Common myeloid progenitor, CD34-positive (primary cell): ENCODE measurements at regions not wholly inside any gene's neighbourhood (a gene's known extent, or its start where the extent isn't known, plus 50 kb on each side); places are given as distances from the start of the nearest gene placed in this dataset.

Experiments used
- CTCF ChIA-PET: fragments of 350-600 bp; sonication (Branson Sonifier 250); formaldehyde crosslinking; loops from one replicate; lab custom pipeline; 2021; ENCODE audit warnings: antibody characterized with exemption; lab: Charles Lee
- POLR2A ChIA-PET: fragments of 350-600 bp; sonication (Branson Sonifier 250); formaldehyde crosslinking; loops from one replicate; lab custom pipeline; 2021; ENCODE audit warnings: antibody characterized with exemption; lab: Charles Lee
- DNase-seq, 3 donors: peaks; one replicate each; pipeline versions ENCODE4 v3.0.0 to v3.0.0-alpha.2; 2013
- H3K27ac ChIP-seq, 2 experiments: 1 replicate in 1 of 2; 2 replicates in 1 of 2; pipeline ENCODE4 v1.7.0; 2013; ENCODE audit warnings: inconsistent platforms in 2 of 2, low read length in 2 of 2, mild to moderate bottlenecking in 2 of 2, low read depth in 1 of 2, moderate library complexity in 1 of 2; ENCODE audit not compliant: severe bottlenecking in 2 of 2, insufficient read depth in 1 of 2, poor library complexity in 1 of 2
- H3K27me3 ChIP-seq, 5 experiments: replicated peaks in 2 of 5; 1 replicate in 3 of 5; 2 replicates in 2 of 5; pipeline versions ENCODE4 v1.6.1 to v1.7.0; 2013; ENCODE audit warnings: low read length in 4 of 5, mild to moderate bottlenecking in 2 of 5, moderate library complexity in 2 of 5, inconsistent platforms in 1 of 5; ENCODE audit not compliant: insufficient read depth in 5 of 5, control insufficient read depth in 4 of 5
- H3K36me3 ChIP-seq, 4 experiments: 1 replicate in 2 of 4; 2 replicates in 2 of 4; pipeline versions ENCODE4 v1.6.1 to v1.7.0; 2013; ENCODE audit warnings: low read length in 3 of 4, control low read depth in 1 of 4, mild to moderate bottlenecking in 1 of 4; ENCODE audit not compliant: control insufficient read depth in 4 of 4, insufficient read depth in 4 of 4
- H3K4me1 ChIP-seq, 4 experiments: 1 replicate in 3 of 4; 2 replicates in 1 of 4; pipeline versions ENCODE4 v1.6.1 to v1.7.1; 2013; ENCODE audit warnings: low read length in 3 of 4, mild to moderate bottlenecking in 3 of 4, control low read depth in 1 of 4, inconsistent platforms in 1 of 4, moderate library complexity in 1 of 4; ENCODE audit not compliant: control insufficient read depth in 4 of 4, insufficient read depth in 4 of 4; ENCODE audit errors: control extremely low read depth in 1 of 4
- H3K4me3 ChIP-seq, 7 experiments: 1 replicate in 4 of 7; 2 replicates in 3 of 7; pipeline versions ENCODE4 v1.5.1 to v1.7.0; 2013; ENCODE audit warnings: mild to moderate bottlenecking in 7 of 7, low read length in 6 of 7, moderate library complexity in 6 of 7, inconsistent platforms in 2 of 7, low read depth in 2 of 7, control low read depth in 1 of 7; ENCODE audit not compliant: insufficient read depth in 4 of 7, control insufficient read depth in 1 of 7; ENCODE audit errors: extremely low read depth in 1 of 7
- H3K9me3 ChIP-seq, 5 experiments: 1 replicate in 4 of 5; 2 replicates in 1 of 5; pipeline versions ENCODE4 v1.6.1 to v1.7.1; 2013; ENCODE audit warnings: low read length in 4 of 5, mild to moderate bottlenecking in 2 of 5, inconsistent platforms in 1 of 5, low read depth in 1 of 5, moderate library complexity in 1 of 5; ENCODE audit not compliant: control insufficient read depth in 4 of 5, insufficient read depth in 2 of 5; ENCODE audit errors: control extremely low read depth in 1 of 5
- whole genome bisulfite sequencing: methylation state at CpG from one replicate; pipeline ENCODE4 v1.1.5; 2013; ENCODE audit not compliant: insufficient coverage; 5-methylcytosine and 5-hydroxymethylcytosine counted together

- no peak overlapping the region for H3K27ac ChIP-seq
- WGBS, result no CpG with 5 or more reads among the region's 1 CpG
- H3K27me3 ChIP-seq, result no peaks in the 10 kb centered on the region
- no peaks in the 10 kb centered on the region for H3K36me3 ChIP-seq
- CTCF ChIA-PET, result no interaction called here
- H3K4me3 ChIP-seq, result no peak overlapping the region
- POLR2A ChIA-PET, result no interaction called here
- no peak for DNase-seq
- H3K4me1 ChIP-seq, result no peaks in the 10 kb centered on the region
- no peaks in the 10 kb centered on the region for H3K9me3 ChIP-seq
These were observed 225.9 kb upstream of the GAP43 start for GRCh38 chr3:115397433-115397832.

- no peaks in the 10 kb centered on the region for H3K9me3 ChIP-seq
- H3K36me3 ChIP-seq, result no peaks in the 10 kb centered on the region
- ChIA-PET CTCF (no interaction called here), POLR2A (no interaction called here)
- no peak overlapping the region for H3K27ac ChIP-seq
- no peak for DNase-seq
- WGBS, result 100% methylated on average over 3 of the region's 3 CpGs
- H3K4me1 ChIP-seq, result no peaks in the 10 kb centered on the region
- no peak overlapping the region for H3K4me3 ChIP-seq
- no peaks in the 10 kb centered on the region for H3K27me3 ChIP-seq
These were observed 224.8 kb upstream of the GAP43 start for GRCh38 chr3:115398506-115398905.

GRCh38 chr3:115399750-115400149, 223.6 kb upstream of the GAP43 start:
- DNase-seq, result no peak
- Histone ChIP-seq H3K4me1 (no peaks in the 10 kb centered on the region), H3K4me3 (no peak overlapping the region), H3K36me3 (no peaks in the 10 kb centered on the region), H3K27me3 (no peaks in the 10 kb centered on the region), H3K27ac (no peak overlapping the region), H3K9me3 (no peaks in the 10 kb centered on the region)
- POLR2A ChIA-PET, result no interaction called here
- 100% methylated on average over 4 of the region's 4 CpGs for WGBS
- CTCF ChIA-PET, result no interaction called here

GRCh38 chr3:115401298-115401697, 222.0 kb upstream of the GAP43 start:
- Histone ChIP-seq H3K36me3 (no peaks in the 10 kb centered on the region), H3K9me3 (no peaks in the 10 kb centered on the region), H3K4me3 (no peak overlapping the region), H3K27me3 (no peaks in the 10 kb centered on the region), H3K27ac (no peak overlapping the region), H3K4me1 (no peaks in the 10 kb centered on the region)
- POLR2A ChIA-PET, result no interaction called here
- DNase-seq, result no peak
- 100% methylated on average over 2 of the region's 2 CpGs for WGBS
- CTCF ChIA-PET, result interaction anchor here (1.7 kb wide), 1 partner anchor 14 kb away, joined by 3 read pairs; no protein-coding TSS in a partner anchor

- Histone ChIP-seq H3K4me3 (no peak overlapping the region), H3K9me3 (no peaks in the 10 kb centered on the region), H3K27me3 (no peaks in the 10 kb centered on the region), H3K4me1 (no peaks in the 10 kb centered on the region), H3K36me3 (no peaks in the 10 kb centered on the region), H3K27ac (no peak overlapping the region)
- ChIA-PET CTCF (interaction anchor here (1.7 kb wide), 1 partner anchor 15 kb away, joined by 3 read pairs; no protein-coding TSS in a partner anchor), POLR2A (interaction anchor here (0.6 kb wide), 1 partner anchor 114 kb away, joined by 3 read pairs; no protein-coding TSS in a partner anchor)
- WGBS, result no CpG with 5 or more reads among the region's 1 CpG
- DNase-seq, result no peak
These were observed 221.3 kb upstream of the GAP43 start for GRCh38 chr3:115401851-115402501.

- no peak for DNase-seq
- H3K9me3 ChIP-seq, result no peaks in the 10 kb centered on the region
- no peaks in the 10 kb centered on the region for H3K4me1 ChIP-seq
- no peaks in the 10 kb centered on the region for H3K36me3 ChIP-seq
- H3K27me3 ChIP-seq, result no peaks in the 10 kb centered on the region
- ChIA-PET CTCF (interaction anchor here (1.7 kb wide), 1 partner anchor 16 kb away, joined by 3 read pairs; no protein-coding TSS in a partner anchor), POLR2A (no interaction called here)
- no peak overlapping the region for H3K27ac ChIP-seq
- no peak overlapping the region for H3K4me3 ChIP-seq
These were observed 220.7 kb upstream of the GAP43 start for GRCh38 chr3:115402651-115403050.

- H3K9me3 ChIP-seq, result no peaks in the 10 kb centered on the region
- WGBS, result 91% methylated on average over 2 of the region's 2 CpGs
- H3K36me3 ChIP-seq, result no peaks in the 10 kb centered on the region
- CTCF ChIA-PET, result interaction anchor here (1.2 kb wide), 1 partner anchor 12 kb away, joined by 4 read pairs; no protein-coding TSS in a partner anchor
- no peak overlapping the region for H3K27ac ChIP-seq
- no peaks in the 10 kb centered on the region for H3K27me3 ChIP-seq
- H3K4me1 ChIP-seq, result no peaks in the 10 kb centered on the region
- H3K4me3 ChIP-seq, result no peak overlapping the region
- DNase-seq, result no peak
- POLR2A ChIA-PET, result no interaction called here
These were observed 219.5 kb upstream of the GAP43 start for GRCh38 chr3:115403786-115404185.
